GM12801 (cell line): ENCODE measurements at regions not wholly inside any gene's neighbourhood (a gene's known extent, or its start where the extent isn't known, plus 50 kb on each side); places are given as distances from the start of the nearest gene placed in this dataset.

Experiments used
- CTCF ChIP-seq: IDR thresholded peaks from one replicate; pipeline ENCODE4 v1.5.1; 2011; ENCODE audit warnings: control low read depth; ENCODE audit not compliant: insufficient read length; ENCODE audit errors: extremely low read depth

- no peak for TF ChIP-seq CTCF
Measured at GRCh38 chr15:69543681-69544364, 91.2 kb downstream of the RPLP1 start.

GRCh38 chr15:69544365-69545113, 91.9 kb downstream of the RPLP1 start:
- no peak for TF ChIP-seq CTCF

GRCh38 chr15:69546182-69546581, 93.6 kb downstream of the RPLP1 start:
- TF ChIP-seq CTCF = no peak

GRCh38 chr15:69548395-69549180, 96.0 kb downstream of the RPLP1 start:
- TF ChIP-seq CTCF = no peak

- no peak for TF ChIP-seq CTCF
Measured at GRCh38 chr15:69551391-69552056, 98.9 kb downstream of the RPLP1 start.

- no peak for TF ChIP-seq CTCF
Measured at GRCh38 chr15:69552057-69552815, 99.6 kb downstream of the RPLP1 start.
